GM23338 (cell line): ENCODE measurements at regions not wholly inside any gene's neighbourhood (a gene's known extent, or its start where the extent isn't known, plus 50 kb on each side); places are given as distances from the start of the nearest gene placed in this dataset.

Experiments
- ATAC-seq: fragments of 200-7000 bp; cut with Tn5 transposase; 3 replicates; pipeline ENCODE4 v1.9.1; 2020
- DNase-seq: peaks from one replicate; pipeline ENCODE4 v3.0.0-alpha.2; 2015; ENCODE audit warnings: low spot score
- H2AFZ ChIP-seq: fragments of 200-600 bp; sonication (generic); 2 replicates; pipeline ENCODE4 v1.8.0; 2016; ENCODE audit warnings: antibody characterized with exemption, mild to moderate bottlenecking, moderate library complexity
- H3F3A ChIP-seq: fragments of 200-600 bp; sonication (generic); replicated peaks from 2 replicates; pipeline ENCODE4 v1.8.0; 2017; ENCODE audit warnings: antibody characterized with exemption, mixed run types, low read depth
- H3K27ac ChIP-seq: fragments of 200-600 bp; sonication (generic); 2 replicates; pipeline ENCODE4 v1.6.1; 2016; ENCODE audit warnings: low read depth
- H3K27me3 ChIP-seq: fragments of 200-600 bp; sonication (generic); 2 replicates; pipeline ENCODE4 v1.8.0; 2016; ENCODE audit warnings: mild to moderate bottlenecking, mixed run types, moderate library complexity; ENCODE audit not compliant: insufficient read depth
- H3K36me3 ChIP-seq: fragments of 200-600 bp; sonication (generic); 2 replicates; pipeline ENCODE4 v1.8.0; 2016; ENCODE audit warnings: mild to moderate bottlenecking; ENCODE audit not compliant: insufficient read depth
- H3K4me1 ChIP-seq: fragments of 200-600 bp; sonication (generic); 2 replicates; pipeline ENCODE4 v1.8.0; 2016; ENCODE audit warnings: mild to moderate bottlenecking, moderate library complexity; ENCODE audit not compliant: insufficient read depth
- H3K4me2 ChIP-seq: fragments of 200-600 bp; sonication (generic); 2 replicates; pipeline ENCODE4 v1.7.1; 2017; ENCODE audit warnings: mixed run types
- H3K4me3 ChIP-seq: fragments of 200-600 bp; sonication (generic); 2 replicates; pipeline ENCODE4 v1.6.1; 2016; ENCODE audit warnings: mixed run types
- H3K79me2 ChIP-seq: fragments of 200-600 bp; sonication (generic); replicated peaks from 2 replicates; pipeline ENCODE4 v1.8.0; 2017; ENCODE audit warnings: mild to moderate bottlenecking; ENCODE audit not compliant: insufficient read depth
- H3K9me2 ChIP-seq: fragments of 200-600 bp; sonication (generic); 2 replicates; pipeline ENCODE4 v1.8.0; 2017; ENCODE audit not compliant: insufficient read depth
- H4K20me1 ChIP-seq: fragments of 200-600 bp; sonication (generic); replicated peaks from 2 replicates; pipeline ENCODE4 v1.8.0; 2017; ENCODE audit warnings: mild to moderate bottlenecking; ENCODE audit not compliant: insufficient read depth
- H3K27ac Mint-ChIP-seq: 2 replicates; pipeline ENCODE4 v1.8.0; 2020; ENCODE audit warnings: inconsistent platforms, mild to moderate bottlenecking, moderate library complexity, mixed read lengths
- H3K27me3 Mint-ChIP-seq: 3 replicates; pipeline ENCODE4 v1.8.0; 2022; ENCODE audit warnings: low read depth, mild to moderate bottlenecking, moderate library complexity, mixed read lengths, inconsistent platforms; ENCODE audit not compliant: insufficient read depth, poor library complexity
- H3K36me3 Mint-ChIP-seq: 3 replicates; pipeline ENCODE4 v1.8.0; 2021; ENCODE audit warnings: low read depth, mild to moderate bottlenecking, inconsistent platforms, moderate library complexity, mixed read lengths
- H3K4me1 Mint-ChIP-seq: 3 replicates; pipeline ENCODE4 v1.8.0; 2020; ENCODE audit warnings: mild to moderate bottlenecking, inconsistent platforms, mixed read lengths
- H3K4me3 Mint-ChIP-seq: 3 replicates; pipeline ENCODE4 v1.8.0; 2021; ENCODE audit warnings: moderate library complexity, mild to moderate bottlenecking, inconsistent platforms, mixed read lengths
- H3K9me3 Mint-ChIP-seq: 3 replicates; pipeline ENCODE4 v1.8.0; 2020; ENCODE audit warnings: moderate library complexity, mild to moderate bottlenecking, inconsistent platforms, mixed read lengths
- CREB1 ChIP-seq: fragments of 250-450 bp; sonication (Bioruptor Pico); IDR thresholded peaks from 2 replicates; pipeline ENCODE4 v1.5.0; 2020; ENCODE audit warnings: low read depth, mild to moderate bottlenecking, moderate library complexity
- CTCF ChIP-seq, 2 experiments: fragments of 200-600 bp in 1 of 2; sonication (generic) in 1 of 2; conservative IDR thresholded peaks; 2 replicates each; pipeline versions ENCODE4 v1.5.1 to v1.6.1; 2016 to 2017; ENCODE audit warnings: antibody characterized with exemption in 2 of 2, low read depth in 2 of 2, mild to moderate bottlenecking in 2 of 2, moderate library complexity in 1 of 2
- ETS1 ChIP-seq: IDR thresholded peaks from 2 replicates; pipeline ENCODE4 v1.6.1; 2016; ENCODE audit warnings: antibody characterized with exemption
- EZH2 ChIP-seq: fragments of 200-600 bp; sonication (generic); IDR thresholded peaks from one replicate; pipeline ENCODE4 v1.8.0; 2017; ENCODE audit warnings: antibody characterized with exemption, mild to moderate bottlenecking, low read depth; ENCODE audit not compliant: unreplicated experiment
- EZH2phosphoT487 ChIP-seq: fragments of 200-600 bp; sonication (generic); IDR thresholded peaks from one replicate; pipeline ENCODE4 v1.8.1; 2018; ENCODE audit warnings: antibody characterized with exemption; ENCODE audit not compliant: unreplicated experiment
- JUNB ChIP-seq: IDR thresholded peaks from one replicate; pipeline ENCODE4 v1.6.1; 2016; ENCODE audit warnings: antibody characterized with exemption; ENCODE audit not compliant: unreplicated experiment
- NANOG ChIP-seq: IDR thresholded peaks from 2 replicates; pipeline ENCODE4 v1.6.1; 2016; ENCODE audit warnings: antibody characterized with exemption, borderline replicate concordance
- POLR2AphosphoS5 ChIP-seq: IDR thresholded peaks from 2 replicates; pipeline ENCODE4 v1.6.1; 2016; ENCODE audit warnings: antibody characterized with exemption, low read depth
- REST ChIP-seq: IDR thresholded peaks from one replicate; pipeline ENCODE4 v1.6.1; 2018; ENCODE audit warnings: antibody characterized with exemption; ENCODE audit not compliant: unreplicated experiment
- STAT1 ChIP-seq: IDR thresholded peaks from one replicate; pipeline ENCODE4 v1.6.1; 2016; ENCODE audit warnings: antibody characterized with exemption; ENCODE audit not compliant: unreplicated experiment
- ZNF114 ChIP-seq: fragments of 250-450 bp; sonication (Bioruptor Pico); IDR thresholded peaks from 2 replicates; pipeline ENCODE4 v1.5.0; 2020; ENCODE audit warnings: mild to moderate bottlenecking, moderate library complexity
- ZNF331 ChIP-seq: fragments of 250-450 bp; sonication (Bioruptor Pico); IDR thresholded peaks from 2 replicates; pipeline ENCODE4 v1.5.0; 2020; ENCODE audit warnings: low read depth, mild to moderate bottlenecking, moderate library complexity
- ZNF462 ChIP-seq: fragments of 250-450 bp; sonication (Bioruptor Pico); IDR thresholded peaks from 2 replicates; pipeline ENCODE4 v1.5.0; 2020; ENCODE audit warnings: mild to moderate bottlenecking, moderate library complexity

- Histone ChIP-seq H3K4me3 (no peak overlapping the region), H3K36me3 (no peaks in the 10 kb centered on the region), H3K27ac (no peak overlapping the region), H3K4me1 (no peaks in the 10 kb centered on the region), H2AFZ (no peak overlapping the region), H3K79me2 (no peaks in the 10 kb centered on the region), H3K27me3 (no peaks in the 10 kb centered on the region), H3K4me2 (no peak overlapping the region), H4K20me1 (no peaks in the 10 kb centered on the region), H3F3A (no peaks in the 10 kb centered on the region), H3K9me2 (no peaks in the 10 kb centered on the region)
- H3K4me3 Mint-ChIP-seq, result no peak overlapping the region
- no peaks in the 10 kb centered on the region for H3K36me3 Mint-ChIP-seq
- H3K9me3 Mint-ChIP-seq, result no peaks in the 10 kb centered on the region
- peaks cover 4% of the 10 kb centered on the region; the same call in 1 of the 3 replicates for H3K4me1 Mint-ChIP-seq
- no peak for DNase-seq
- no peak for ATAC-seq
- H3K27me3 Mint-ChIP-seq, result no peaks in the 10 kb centered on the region
- no peak overlapping the region for H3K27ac Mint-ChIP-seq
- TF ChIP-seq ZNF462 (CRISPR knock-in tag), result no peak
- TF ChIP-seq EZH2, result no peak
- TF ChIP-seq NANOG, result no peak
- no peak for TF ChIP-seq CTCF (conservative IDR thresholded peaks at IDR 0.05; ENCODE audit: low read depth in 2 of 2)
- no peak for TF ChIP-seq ZNF114 (CRISPR knock-in tag)
- TF ChIP-seq STAT1, result no peak
- no peak for TF ChIP-seq ZNF331 (CRISPR knock-in tag)
- TF ChIP-seq CREB1 (CRISPR knock-in tag), result no peak
- TF ChIP-seq EZH2phosphoT487, result no peak
- TF ChIP-seq POLR2AphosphoS5, result no peak
- no peak for TF ChIP-seq JUNB
- no peak for TF ChIP-seq ETS1
- TF ChIP-seq REST, result no peak
Observed at GRCh38 chr18:4593895-4594294, 138.8 kb upstream of the DLGAP1 start.
